Neuronal stem cell (in vitro differentiated cells): ENCODE measurements at regions not wholly inside any gene's neighbourhood (a gene's known extent, or its start where the extent isn't known, plus 50 kb on each side); places are given as distances from the start of the nearest gene placed in this dataset.

Experiments
- DNase-seq: peaks from one replicate; pipeline ENCODE4 v3.0.0-alpha.2; 2013; ENCODE audit warnings: low spot score
- H2AFZ ChIP-seq: one replicate; pipeline ENCODE4 v1.6.1; 2013; ENCODE audit warnings: mild to moderate bottlenecking, low read length, inconsistent platforms
- H2AK5ac ChIP-seq: 2 replicates; pipeline ENCODE4 v1.6.1; 2013; ENCODE audit warnings: low read depth, mild to moderate bottlenecking, inconsistent platforms, low read length, moderate library complexity, mixed read lengths
- H2BK120ac ChIP-seq: 2 replicates; pipeline ENCODE4 v1.6.1; 2013; ENCODE audit warnings: low read depth, mild to moderate bottlenecking, inconsistent platforms, low read length, moderate library complexity, mixed read lengths
- H2BK12ac ChIP-seq: one replicate; pipeline ENCODE4 v1.6.1; 2013; ENCODE audit warnings: low read length, inconsistent platforms
- H2BK15ac ChIP-seq: 2 replicates; pipeline ENCODE4 v1.6.1; 2013; ENCODE audit warnings: mild to moderate bottlenecking, low read length, inconsistent platforms, mixed read lengths
- H2BK5ac ChIP-seq: one replicate; pipeline ENCODE4 v1.6.1; 2013; ENCODE audit warnings: inconsistent platforms, mild to moderate bottlenecking, low read length, moderate library complexity
- H3K14ac ChIP-seq: one replicate; pipeline ENCODE4 v1.6.1; 2013; ENCODE audit warnings: low read length, inconsistent platforms
- H3K18ac ChIP-seq: 2 replicates; pipeline ENCODE4 v1.6.1; 2013; ENCODE audit warnings: low read length, inconsistent platforms
- H3K23ac ChIP-seq: 2 replicates; pipeline ENCODE4 v1.6.1; 2013; ENCODE audit warnings: low read depth, mild to moderate bottlenecking, mixed read lengths, low read length, inconsistent platforms; ENCODE audit not compliant: poor library complexity
- H3K27ac ChIP-seq: replicated peaks from 3 replicates; pipeline ENCODE4 v1.5.1; 2013; ENCODE audit warnings: low read length, inconsistent platforms
- H3K27me3 ChIP-seq, 3 experiments: 2 replicates each; pipeline ENCODE4 v1.6.1; 2013; ENCODE audit warnings: low read length in 3 of 3, mild to moderate bottlenecking in 2 of 3, inconsistent platforms in 1 of 3, low read depth in 1 of 3, mixed read lengths in 1 of 3, moderate library complexity in 1 of 3; ENCODE audit not compliant: control insufficient read depth in 3 of 3, insufficient read depth in 3 of 3
- H3K36me3 ChIP-seq, 2 donors: replicated peaks in 1 of 2; 2 replicates each; pipeline ENCODE4 v1.6.1; 2013; ENCODE audit warnings: low read length in 2 of 2; ENCODE audit not compliant: control insufficient read depth in 2 of 2, insufficient read depth in 2 of 2
- H3K4ac ChIP-seq: 2 replicates; pipeline ENCODE4 v1.6.1; 2013; ENCODE audit warnings: inconsistent platforms, mild to moderate bottlenecking, low read length, moderate library complexity
- H3K4me1 ChIP-seq, 2 donors: 1 replicate in 1 of 2; 2 replicates in 1 of 2; pipeline ENCODE4 v1.6.1; 2013; ENCODE audit warnings: low read length in 2 of 2, low read depth in 1 of 2; ENCODE audit not compliant: control insufficient read depth in 2 of 2, insufficient read depth in 1 of 2
- H3K4me2 ChIP-seq: one replicate; pipeline ENCODE4 v1.6.1; 2013; ENCODE audit warnings: mild to moderate bottlenecking, low read length, inconsistent platforms; ENCODE audit not compliant: insufficient read depth, poor library complexity, severe bottlenecking
- H3K4me3 ChIP-seq, 2 donors: 2 replicates each; pipeline ENCODE4 v1.5.1; 2013; ENCODE audit warnings: low read length in 2 of 2, mild to moderate bottlenecking in 2 of 2, inconsistent platforms in 1 of 2, moderate library complexity in 1 of 2
- H3K79me1 ChIP-seq: one replicate; pipeline ENCODE4 v1.6.1; 2013; ENCODE audit warnings: low read depth, mild to moderate bottlenecking, inconsistent platforms, low read length, moderate library complexity
- H3K9ac ChIP-seq: one replicate; pipeline ENCODE4 v1.6.1; 2013; ENCODE audit warnings: mild to moderate bottlenecking, low read depth, low read length, inconsistent platforms; ENCODE audit not compliant: poor library complexity
- H3K9me3 ChIP-seq, 2 donors: replicated peaks in 1 of 2; 2 replicates each; pipeline versions ENCODE3 to v1.6.1; 2013; ENCODE audit warnings: low read length in 2 of 2, mild to moderate bottlenecking in 2 of 2, inconsistent platforms in 1 of 2, low read depth in 1 of 2, mixed read lengths in 1 of 2, moderate library complexity in 1 of 2; ENCODE audit not compliant: control insufficient read depth in 2 of 2, insufficient read depth in 1 of 2
- H4K8ac ChIP-seq: one replicate; pipeline ENCODE4 v1.6.1; 2013; ENCODE audit warnings: low read depth, mild to moderate bottlenecking, inconsistent platforms, low read length, moderate library complexity
- H4K91ac ChIP-seq: one replicate; pipeline ENCODE4 v1.6.1; 2013; ENCODE audit warnings: low read length, low read depth, mild to moderate bottlenecking, inconsistent platforms; ENCODE audit not compliant: poor library complexity
- WGBS, 2 donors: extraction: QIAGEN DNeasy Blood & Tissue Kit; methylation state at CpG; one replicate each; pipeline ENCODE4 v1.1.7; 2013; ENCODE audit warnings: missing lambda C conversion rate in 2 of 2, mixed read lengths in 1 of 2; ENCODE audit not compliant: insufficient read length in 2 of 2, insufficient replicate concordance in 1 of 2; ENCODE audit errors: extremely low coverage in 2 of 2; 5-methylcytosine and 5-hydroxymethylcytosine counted together

GRCh38 chr1:209023790-209024189, 559.7 kb upstream of the CAMK1G start:
- peaks cover 0 to 2% of the 10 kb centered on the region in 2 donors for H3K9me3 ChIP-seq
- H3K4me1 ChIP-seq = no peaks in the 10 kb centered on the region
- H4K8ac ChIP-seq = no peak overlapping the region
- no peak overlapping the region for H2AFZ ChIP-seq
- no peak overlapping the region for H3K23ac ChIP-seq
- no peak overlapping the region for H3K4ac ChIP-seq
- WGBS, 2 donors = no CpG with 5 or more reads among the region's 2 CpGs
- no peak overlapping the region for H2BK120ac ChIP-seq
- no peak overlapping the region for H2BK5ac ChIP-seq
- no peak overlapping the region for H2BK15ac ChIP-seq
- H3K18ac ChIP-seq = no peak overlapping the region
- no peak overlapping the region for H3K9ac ChIP-seq
- H3K14ac ChIP-seq = no peak overlapping the region
- H3K36me3 ChIP-seq = no peaks in the 10 kb centered on the region
- DNase-seq = no peak
- H2AK5ac ChIP-seq = no peak overlapping the region
- no peaks in the 10 kb centered on the region for H3K79me1 ChIP-seq
- no peak overlapping the region for H2BK12ac ChIP-seq
- H3K4me2 ChIP-seq = no peak overlapping the region
- no peak overlapping the region for H3K4me3 ChIP-seq
- no peaks in the 10 kb centered on the region for H3K27me3 ChIP-seq
- H4K91ac ChIP-seq = no peak overlapping the region
- no peak overlapping the region for H3K27ac ChIP-seq

DNA sequence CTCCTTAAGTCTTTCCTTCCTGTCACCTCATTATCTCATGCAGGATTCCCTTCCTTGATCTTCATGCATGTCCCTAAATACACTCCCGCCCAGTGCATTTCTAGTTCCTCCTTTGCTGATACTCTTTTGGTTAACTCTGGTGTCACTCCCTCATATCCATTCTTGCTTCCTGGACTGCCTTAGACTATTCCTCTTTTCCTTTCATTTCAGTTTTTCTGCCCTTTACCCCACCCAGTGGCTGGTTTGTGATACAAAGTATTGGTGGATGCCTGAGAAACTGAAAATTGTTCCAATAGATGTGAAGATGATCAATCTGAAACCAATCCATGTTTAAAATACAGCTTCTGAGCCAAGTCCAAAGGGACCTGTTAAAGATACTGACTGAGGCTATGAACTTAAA, 553.8 kb upstream of the CAMK1G start:
- Histone ChIP-seq H4K91ac (no peak overlapping the region), H3K79me1 (no peaks in the 10 kb centered on the region), H4K8ac (no peak overlapping the region), H2AK5ac (no peak overlapping the region), H2BK5ac (no peak overlapping the region), H3K4me2 (no peak overlapping the region), H3K14ac (no peak overlapping the region), H3K18ac (no peak overlapping the region), H3K4me3 (no peak overlapping the region), H3K36me3 (no peaks in the 10 kb centered on the region), H3K23ac (no peak overlapping the region), H2BK120ac (no peak overlapping the region), H2AFZ (no peak overlapping the region), H2BK12ac (no peak overlapping the region), H3K4me1 (no peaks in the 10 kb centered on the region), H3K4ac (no peak overlapping the region), H3K27ac (no peak overlapping the region), H3K9ac (no peak overlapping the region), H3K27me3 (no peaks in the 10 kb centered on the region), H2BK15ac (no peak overlapping the region), H3K9me3 (no peaks in the 10 kb centered on the region)
- DNase-seq = no peak
- WGBS, 2 donors = no CpG with 5 or more reads among the region's 1 CpG

DNA sequence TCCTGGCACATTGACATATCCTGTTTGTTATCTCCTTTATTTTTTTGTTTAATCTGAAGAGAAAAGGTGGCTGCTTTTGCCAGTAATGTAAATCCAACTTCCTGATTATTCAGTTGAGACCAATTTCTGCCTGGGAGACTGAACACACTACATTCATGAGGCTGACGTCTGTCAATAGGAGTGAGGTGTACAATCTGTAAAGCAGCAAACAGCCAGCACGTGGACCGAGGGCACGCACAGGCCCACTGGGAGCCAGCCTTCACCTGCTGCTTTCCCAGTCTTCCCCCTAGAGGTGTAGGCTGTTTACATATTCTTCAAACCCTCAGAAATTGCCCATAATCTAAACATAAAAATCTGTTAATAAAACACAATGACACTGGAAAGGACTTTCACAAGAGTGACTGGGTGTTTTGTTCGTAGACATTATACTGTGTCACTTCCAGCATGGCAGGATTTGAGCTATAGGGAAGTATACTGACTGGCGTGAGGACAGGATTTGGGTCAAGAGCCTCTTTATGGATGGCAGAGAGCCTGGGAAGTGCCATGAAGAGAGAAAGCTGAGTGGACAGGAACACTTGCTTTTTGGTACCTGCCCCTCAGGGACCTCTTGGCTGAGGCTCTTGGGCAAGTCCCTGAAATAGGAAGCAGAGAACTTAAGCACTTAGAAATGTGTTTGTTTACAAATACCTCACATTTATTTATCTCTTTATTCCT, 552.9 kb upstream of the CAMK1G start:
- Histone ChIP-seq H2BK15ac (no peak overlapping the region), H2BK5ac (no peak overlapping the region), H3K14ac (no peak overlapping the region), H3K36me3 (no peaks in the 10 kb centered on the region), H3K79me1 (no peaks in the 10 kb centered on the region), H3K9me3 (no peaks in the 10 kb centered on the region), H2AFZ (no peak overlapping the region), H3K4me2 (no peak overlapping the region), H3K4me1 (no peaks in the 10 kb centered on the region), H3K18ac (no peak overlapping the region), H3K23ac (no peak overlapping the region), H3K27ac (no peak overlapping the region), H3K27me3 (no peaks in the 10 kb centered on the region), H4K91ac (no peak overlapping the region), H2BK12ac (no peak overlapping the region), H3K9ac (peak overlapping the region; percentile 70), H3K4me3 (no peak overlapping the region), H2BK120ac (no peak overlapping the region), H2AK5ac (no peak overlapping the region), H3K4ac (no peak overlapping the region), H4K8ac (no peak overlapping the region)
- no CpG with 5 or more reads among the region's 6 CpGs for WGBS, 2 donors
- DNase-seq = no peak

- Histone ChIP-seq H3K9ac (no peak overlapping the region), H3K36me3 (no peaks in the 10 kb centered on the region), H3K14ac (no peak overlapping the region), H2BK5ac (no peak overlapping the region), H3K27me3 (no peaks in the 10 kb centered on the region), H3K23ac (no peak overlapping the region), H3K4me3 (no peak overlapping the region), H3K4ac (no peak overlapping the region), H2BK12ac (no peak overlapping the region), H4K8ac (no peak overlapping the region), H2BK15ac (no peak overlapping the region), H3K27ac (no peak overlapping the region), H2AFZ (no peak overlapping the region), H2AK5ac (no peak overlapping the region), H3K4me2 (no peak overlapping the region), H4K91ac (no peak overlapping the region), H3K79me1 (no peaks in the 10 kb centered on the region), H2BK120ac (no peak overlapping the region), H3K18ac (no peak overlapping the region), H3K9me3 (no peaks in the 10 kb centered on the region), H3K4me1 (no peaks in the 10 kb centered on the region)
- DNase-seq = no peak
- no CpG with 5 or more reads among the region's 1 CpG for WGBS, 2 donors
These were observed 546.5 kb upstream of the CAMK1G start for GRCh38 chr1:209037064-209037463.
